GM20431 (cell line): ENCODE measurements at regions not wholly inside any gene's neighbourhood (a gene's known extent, or its start where the extent isn't known, plus 50 kb on each side); places are given as distances from the start of the nearest gene placed in this dataset.

Experiments
- in situ Hi-C: fragments of 300-500 bp; cut with MseI, MboI; formaldehyde crosslinking; loops from one replicate; pipeline ENCODE4 v1.15.0; 2020; ENCODE audit warnings: low sequenced_read_pairs; ENCODE audit not compliant: unreplicated experiment

DNA sequence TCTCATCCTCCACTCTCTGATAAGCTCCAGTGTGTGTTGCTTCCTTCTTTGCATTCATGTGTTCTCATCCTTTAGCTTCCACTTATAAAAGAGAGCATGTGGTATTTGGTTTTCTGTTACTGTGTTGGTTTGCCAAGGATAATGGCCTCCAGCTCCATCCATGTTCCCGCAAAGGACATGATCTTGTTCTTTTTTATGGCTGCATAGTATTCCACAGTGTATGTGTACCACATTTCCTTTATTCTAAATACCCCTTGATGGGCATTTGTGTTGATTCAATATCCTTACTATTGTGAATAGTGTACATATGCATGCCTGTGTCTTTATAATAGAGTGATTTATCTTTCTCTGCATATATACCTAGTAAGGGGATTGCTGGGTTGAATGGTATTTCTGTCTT is 155.1 kb downstream of the DCK start:
- in situ Hi-C loops, result no loop called here

DNA sequence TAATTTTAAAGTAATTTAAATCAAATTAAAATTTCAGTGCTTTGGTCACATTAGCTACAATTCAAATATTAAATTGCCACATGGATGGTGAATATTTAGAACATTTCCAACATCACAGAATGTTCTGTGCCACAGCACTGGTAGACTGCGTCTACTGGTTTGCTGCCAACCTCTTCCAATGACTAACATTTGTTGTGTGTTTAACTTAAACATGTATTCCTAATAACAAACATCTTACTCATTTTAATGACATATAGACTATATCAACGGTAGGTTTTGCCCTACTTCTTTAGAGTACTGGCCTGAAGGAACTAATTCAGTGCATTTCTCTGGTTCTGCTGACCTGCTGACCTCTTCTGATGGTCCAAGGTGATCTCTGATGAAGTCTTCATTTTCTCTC is 157.6 kb downstream of the DCK start:
- in situ Hi-C loops, result no loop called here

DNA sequence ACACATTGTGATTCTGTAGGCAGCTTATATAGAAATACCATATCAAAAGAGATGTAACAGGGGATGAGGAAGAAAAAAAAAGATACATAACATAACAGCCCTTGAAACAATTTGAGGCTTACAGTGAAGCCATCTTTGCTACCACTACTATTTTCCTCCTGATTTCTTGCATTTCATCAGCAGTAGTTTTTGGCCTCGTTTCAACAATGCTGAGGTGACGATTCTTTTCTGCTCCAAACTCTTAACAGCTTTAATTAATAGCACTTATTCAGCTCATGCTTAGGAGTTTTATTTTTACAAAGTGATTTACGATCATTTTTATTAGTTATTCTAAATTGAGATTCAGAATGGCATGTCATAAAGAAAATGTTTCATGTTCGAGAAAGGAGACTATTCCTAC is 163.2 kb downstream of the DCK start:
- in situ Hi-C loops, result no loop called here

DNA sequence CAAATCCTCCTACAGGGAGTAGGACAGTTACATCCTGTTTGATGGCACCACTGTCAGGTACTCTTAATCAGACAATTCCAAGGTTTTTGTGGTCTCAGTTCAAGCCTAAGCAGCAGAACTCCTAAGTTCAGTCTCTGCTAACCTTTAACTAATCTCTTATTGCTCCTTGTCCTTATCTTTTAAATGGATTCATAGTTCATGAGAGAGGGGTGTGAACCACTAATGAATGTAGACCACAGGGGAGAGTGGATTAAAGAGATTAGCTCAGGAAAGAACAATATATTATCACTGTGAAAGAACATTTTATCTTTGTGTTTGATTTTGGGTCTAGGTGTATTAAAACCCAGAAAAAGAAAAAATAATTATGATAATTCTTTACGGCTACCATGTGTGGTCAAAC is 168.9 kb downstream of the DCK start:
- in situ Hi-C loops, result no loop called here

DNA sequence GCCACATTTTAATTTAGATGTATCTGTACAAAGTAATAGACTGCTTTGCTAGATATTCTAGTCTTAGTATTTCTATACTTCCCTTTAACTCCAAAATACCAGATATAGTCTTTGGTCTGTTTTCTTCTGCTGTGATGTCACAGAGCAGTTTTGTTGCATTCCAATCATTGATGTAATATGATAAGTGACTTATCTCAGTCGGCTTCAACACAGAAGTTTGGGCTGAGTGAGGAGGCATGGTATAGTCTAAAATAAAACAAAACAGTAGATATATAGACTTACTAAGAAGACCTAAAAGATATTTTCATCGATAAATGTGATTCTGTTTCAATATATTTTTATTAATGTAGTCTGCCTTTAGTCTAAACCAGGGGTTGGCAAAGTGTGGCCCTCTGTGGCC is 169.9 kb downstream of the DCK start:
- in situ Hi-C loops, result no loop called here

DNA sequence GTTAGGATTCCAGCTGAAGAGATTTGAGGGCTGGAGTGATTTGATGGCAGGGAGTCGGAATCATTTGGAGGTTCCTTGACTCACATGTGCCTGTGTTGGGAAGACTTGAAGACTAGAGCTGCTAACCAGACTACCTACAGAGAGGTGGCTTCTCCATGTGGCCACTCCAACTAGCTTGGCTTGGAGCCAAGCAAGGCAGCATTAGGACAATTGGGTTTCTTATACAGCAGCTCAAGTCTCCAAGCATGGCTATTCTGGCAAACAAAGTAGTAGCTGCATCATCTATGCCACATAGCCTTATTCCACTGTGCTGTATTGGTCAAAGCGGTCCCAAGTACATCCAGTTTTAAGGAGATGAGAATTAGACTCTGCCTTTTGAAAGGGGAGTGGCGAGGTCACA is 171.7 kb upstream of the SLC4A4 start:
- in situ Hi-C loops, result no loop called here

DNA sequence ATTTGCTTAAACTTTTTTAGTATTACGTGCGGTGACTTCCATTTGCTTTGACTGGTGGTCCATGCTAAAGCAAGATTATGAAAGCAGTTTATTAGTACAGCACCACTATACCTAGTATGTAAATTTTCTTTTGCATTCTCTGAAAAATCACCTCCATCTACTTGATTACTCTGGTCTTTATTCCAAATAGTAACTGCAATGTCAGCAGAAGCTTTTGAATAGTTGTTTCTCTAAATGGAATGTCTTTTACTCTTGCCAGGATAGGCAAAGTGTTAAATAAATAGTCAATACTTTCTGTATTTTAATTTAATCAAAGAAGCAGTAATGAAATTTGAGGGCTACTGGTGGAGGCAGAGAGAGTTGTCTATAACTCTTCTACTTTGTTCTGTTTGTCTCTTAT is 167.2 kb upstream of the SLC4A4 start:
- in situ Hi-C loops, result no loop called here

DNA sequence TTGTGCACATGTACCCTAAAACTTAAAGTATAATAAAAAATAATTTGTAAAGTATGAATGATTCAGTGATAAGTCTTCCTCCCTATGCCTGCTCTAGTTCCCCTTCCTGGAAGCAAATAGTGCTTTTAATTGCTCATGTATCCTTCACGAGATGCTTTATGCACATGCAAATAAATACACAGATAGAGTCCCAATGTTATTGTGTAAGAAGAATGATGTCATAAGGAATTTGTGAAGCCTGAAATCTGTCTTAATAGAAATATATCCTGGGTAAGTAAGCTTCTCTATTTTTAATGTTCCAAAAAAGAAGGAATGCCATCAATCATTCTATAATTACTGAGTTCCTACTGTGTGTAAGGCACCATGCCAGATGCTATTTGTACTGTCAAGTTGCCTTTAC is 157.5 kb upstream of the SLC4A4 start:
- in situ Hi-C loops, result loop anchor here (25.0 kb wide), 1 partner anchor 531 kb away; no protein-coding TSS in a partner anchor

DNA sequence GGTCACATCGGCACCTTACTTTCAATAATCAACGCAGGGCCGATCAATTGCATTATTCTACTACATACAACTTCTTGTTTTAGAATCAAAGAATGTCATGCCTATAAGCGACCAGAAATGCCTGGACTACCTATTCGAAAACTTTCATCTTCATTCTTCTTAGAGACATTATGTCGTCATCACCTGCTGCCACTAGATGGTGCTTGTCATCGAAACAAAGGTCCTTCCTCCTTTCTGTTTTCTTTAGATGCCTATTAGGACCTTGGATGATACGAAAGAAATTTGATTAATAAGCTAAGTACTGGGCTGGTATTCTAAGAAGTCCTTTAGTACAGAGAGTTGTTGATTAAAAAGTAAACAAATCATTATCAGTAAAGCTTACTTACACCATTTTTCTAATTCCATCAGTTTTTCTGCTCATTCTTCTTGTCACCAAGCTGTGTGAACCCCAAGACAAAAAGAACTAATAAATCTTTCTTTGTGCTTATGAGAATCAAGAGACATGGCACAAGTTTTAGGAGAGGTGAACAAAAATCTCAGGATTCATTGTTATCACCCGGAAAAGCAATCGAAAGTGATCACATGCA is 154.5 kb upstream of the SLC4A4 start:
- in situ Hi-C loops, result loop anchor here (25.0 kb wide), 1 partner anchor 528 kb away; no protein-coding TSS in a partner anchor

DNA sequence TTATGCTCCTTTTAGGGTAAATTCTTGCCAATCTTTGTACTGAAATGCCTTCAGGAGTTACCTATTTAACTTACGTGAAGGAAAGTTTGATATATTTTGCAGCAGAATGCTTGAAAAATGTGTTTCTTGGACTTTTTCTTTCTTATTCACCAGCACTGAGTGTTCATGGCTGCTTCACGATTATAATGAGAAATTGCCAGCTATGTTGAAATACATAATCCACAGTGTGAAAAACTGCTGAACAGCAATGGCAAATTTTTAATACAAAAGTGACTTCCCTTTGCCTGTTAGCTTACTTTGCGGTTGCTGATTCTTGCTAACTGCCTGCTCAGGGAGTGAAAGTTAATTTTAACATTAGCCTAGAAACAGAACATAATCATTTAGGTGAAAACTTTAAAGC is 153.8 kb upstream of the SLC4A4 start:
- in situ Hi-C loops, result loop anchor here (25.0 kb wide), 1 partner anchor 527 kb away; no protein-coding TSS in a partner anchor

DNA sequence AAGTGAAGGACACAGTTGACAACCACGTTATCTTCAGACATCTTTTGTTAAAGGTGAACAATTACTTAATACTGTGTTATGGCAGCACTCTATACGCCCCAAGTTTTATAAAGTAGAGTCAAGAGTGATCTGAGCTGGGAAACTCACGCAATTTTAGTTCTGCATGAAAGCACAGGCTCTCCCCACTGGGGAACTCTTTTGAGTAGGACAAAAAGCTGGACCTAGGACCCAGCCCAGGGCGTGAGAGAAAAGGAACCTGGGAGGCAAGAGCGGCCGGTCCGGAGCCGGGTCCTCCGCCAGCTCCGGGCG is 152.6 kb upstream of the SLC4A4 start:
- in situ Hi-C loops, result loop anchor here (25.0 kb wide), 1 partner anchor 526 kb away; no protein-coding TSS in a partner anchor

DNA sequence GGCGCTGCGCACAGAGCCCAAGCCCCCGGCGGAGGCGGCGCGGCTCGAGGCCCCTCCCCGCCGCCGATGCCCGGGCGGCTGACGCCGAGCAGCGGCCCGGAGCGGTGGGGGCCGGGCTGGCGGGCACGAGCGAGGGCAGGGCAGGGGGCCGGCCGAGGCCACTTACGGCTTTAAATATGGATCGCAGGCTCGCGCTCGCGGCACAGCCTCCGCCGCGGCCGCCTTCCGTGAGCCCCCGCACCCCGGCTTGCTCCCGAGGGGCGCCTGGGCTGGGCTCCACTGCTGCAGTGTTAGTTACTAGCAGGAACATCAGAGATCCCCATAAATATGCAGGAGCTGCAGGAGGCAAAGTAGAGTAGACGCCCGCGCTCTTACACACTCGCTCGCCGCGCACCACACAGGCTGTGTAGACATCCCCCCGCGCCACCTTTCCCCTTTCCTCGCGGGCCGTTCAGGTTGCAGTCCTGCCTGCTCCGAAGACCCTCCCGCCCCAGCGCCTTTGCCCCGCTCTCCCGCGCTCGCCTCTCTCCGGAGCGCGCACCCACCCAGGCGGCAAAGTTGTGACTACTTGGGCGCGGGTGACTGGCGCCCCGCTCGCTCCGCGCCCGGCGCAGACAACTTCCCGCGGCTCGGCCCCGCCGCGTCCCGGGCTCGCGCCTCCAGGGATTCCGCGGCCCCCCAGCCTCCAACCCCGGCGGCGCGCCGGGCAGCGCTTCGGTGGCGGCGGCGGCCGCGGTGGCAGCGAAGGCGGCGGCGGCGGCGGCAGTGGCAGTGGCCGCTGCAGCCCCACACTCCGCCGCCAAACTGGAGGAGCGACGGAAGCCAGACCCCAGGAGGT is 152.0 kb upstream of the SLC4A4 start:
- in situ Hi-C loops, result loop anchor here (25.0 kb wide), 1 partner anchor 526 kb away; no protein-coding TSS in a partner anchor

DNA sequence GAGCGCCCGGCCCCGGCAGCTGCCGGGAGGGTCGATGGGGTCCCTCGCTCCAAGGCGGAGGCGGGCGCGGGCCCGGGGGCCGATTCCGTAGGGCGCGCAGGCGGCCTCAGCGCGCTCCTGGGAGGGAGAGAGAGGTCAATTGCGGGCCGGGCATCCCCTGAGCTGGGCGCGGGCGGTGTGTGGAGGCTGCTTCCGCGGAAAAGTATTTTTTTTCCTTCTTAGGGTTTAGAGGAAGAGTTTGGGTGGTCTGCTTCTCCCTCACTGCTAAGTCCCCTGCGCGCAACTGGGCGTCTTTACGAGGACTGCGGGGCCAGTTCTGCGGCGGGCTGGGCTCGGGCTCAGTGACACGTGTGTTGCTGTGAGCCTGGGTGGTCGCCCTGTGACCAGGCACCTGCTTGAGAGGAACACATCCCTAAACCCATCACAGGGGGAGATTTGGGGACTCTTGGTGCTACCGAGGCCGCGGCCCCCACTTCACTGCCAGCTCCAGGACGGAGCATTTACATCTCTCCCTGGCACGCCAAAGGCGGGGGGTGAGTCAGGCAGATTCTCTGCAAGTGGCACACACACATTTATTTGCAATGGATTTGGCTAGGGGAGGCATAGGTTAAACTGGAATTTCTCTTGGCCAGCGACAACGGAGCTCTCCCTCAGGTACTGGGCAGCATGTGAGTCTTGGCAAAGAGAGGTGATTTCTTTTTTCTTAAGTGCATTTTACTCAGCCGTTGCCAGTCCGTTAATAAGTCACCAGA is 151.2 kb upstream of the SLC4A4 start:
- in situ Hi-C loops, result loop anchor here (25.0 kb wide), 1 partner anchor 525 kb away; no protein-coding TSS in a partner anchor

DNA sequence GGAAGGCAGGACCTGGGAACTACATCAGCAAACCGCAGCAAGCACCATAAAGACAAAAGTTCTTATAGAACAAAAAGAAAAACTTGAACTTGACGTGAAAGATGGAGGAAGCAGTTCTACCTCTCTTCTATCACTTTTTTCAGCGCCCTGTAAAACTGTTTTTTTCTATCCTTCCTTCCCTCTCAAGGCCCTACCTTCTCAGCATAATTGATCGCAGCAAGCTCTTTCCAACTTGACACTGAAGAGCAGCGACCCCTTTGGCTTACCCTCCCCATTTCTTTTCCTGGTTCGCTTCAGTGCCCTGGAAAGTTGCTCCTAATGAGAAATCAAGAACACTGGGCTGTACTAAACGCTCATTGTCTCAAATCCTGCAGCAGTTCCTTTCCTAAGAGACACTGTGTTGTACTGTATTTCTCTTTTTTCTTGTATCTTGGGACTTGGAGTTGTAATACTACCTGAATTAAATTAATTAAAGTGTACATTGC is 150.6 kb upstream of the SLC4A4 start:
- in situ Hi-C loops, result loop anchor here (25.0 kb wide), 1 partner anchor 524 kb away; no protein-coding TSS in a partner anchor

DNA sequence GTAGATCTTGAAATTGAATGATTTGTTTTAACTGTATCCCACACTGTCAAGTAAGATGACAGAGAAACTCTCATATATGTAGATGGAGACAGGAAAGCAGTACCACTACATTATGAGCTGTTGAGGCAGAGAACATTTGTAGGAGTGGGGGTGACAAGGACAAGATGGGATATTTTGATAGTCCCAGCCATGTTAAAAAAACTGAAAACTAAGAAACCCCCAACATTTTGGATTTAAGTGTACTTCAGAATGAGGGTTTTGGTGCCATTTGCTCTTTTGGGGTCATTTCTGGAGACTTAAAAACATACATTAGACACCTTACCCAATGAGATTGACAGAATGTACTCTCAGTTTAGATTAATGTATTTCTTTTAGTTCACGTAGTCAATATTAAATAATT is 149.9 kb upstream of the SLC4A4 start:
- in situ Hi-C loops, result loop anchor here (25.0 kb wide), 1 partner anchor 523 kb away; no protein-coding TSS in a partner anchor

DNA sequence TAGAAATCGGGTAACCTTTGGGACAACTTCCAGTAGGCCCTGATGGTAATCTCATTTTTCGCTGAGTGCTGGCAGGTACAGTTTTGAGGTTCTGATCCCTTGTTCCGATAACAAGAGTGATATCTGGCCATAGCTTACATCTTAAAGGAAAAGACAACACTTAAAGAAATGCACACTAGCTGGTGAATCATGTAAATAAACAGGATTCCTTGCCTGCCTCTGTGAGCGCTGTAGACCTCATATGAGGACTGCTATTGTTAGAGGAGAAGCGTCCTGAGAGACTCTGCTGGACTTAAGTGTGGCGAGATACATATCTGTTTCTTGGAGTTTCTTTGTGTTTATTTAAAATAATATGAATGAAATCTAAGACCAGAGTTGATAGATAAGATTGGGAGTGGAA is 149.3 kb upstream of the SLC4A4 start:
- in situ Hi-C loops, result loop anchor here (25.0 kb wide), 1 partner anchor 523 kb away; no protein-coding TSS in a partner anchor

DNA sequence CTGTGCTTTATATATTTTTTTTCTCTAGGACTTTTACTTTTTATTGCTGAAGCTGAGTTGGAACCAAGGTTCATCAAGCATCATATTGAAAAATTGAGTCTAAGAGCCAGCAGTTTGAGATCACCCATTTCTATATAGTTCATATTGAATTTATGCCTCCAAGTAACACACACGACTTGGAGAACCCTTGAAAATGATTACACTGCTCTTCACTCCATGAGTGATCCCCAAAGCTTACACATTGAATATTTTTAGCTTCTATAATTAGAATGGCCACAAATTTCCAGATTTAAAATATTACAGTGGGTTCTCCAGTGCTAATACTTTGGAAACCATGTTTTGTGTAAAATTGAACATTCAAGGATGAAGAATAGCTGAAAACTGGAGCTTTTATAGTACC is 144.4 kb upstream of the SLC4A4 start:
- in situ Hi-C loops, result loop anchor here (25.0 kb wide), 1 partner anchor 518 kb away; no protein-coding TSS in a partner anchor

DNA sequence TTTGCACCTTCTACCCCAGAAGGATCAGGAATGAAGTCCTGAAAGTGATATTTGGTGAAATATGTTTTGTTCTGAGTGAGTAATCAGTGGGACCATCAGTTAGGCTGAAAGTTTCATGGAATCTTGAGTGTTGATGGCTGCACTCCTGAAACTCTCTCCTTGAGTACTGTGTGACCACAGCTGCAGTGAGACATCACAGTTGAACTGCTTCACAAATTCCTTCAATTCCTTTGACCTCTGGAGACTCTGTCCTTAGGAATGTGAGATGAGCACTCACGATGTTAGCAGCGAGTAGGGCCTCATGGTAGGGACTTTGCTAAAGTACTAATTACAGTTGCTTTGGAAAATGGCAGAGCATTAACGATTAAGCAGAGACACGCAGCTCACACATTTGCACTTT is 142.9 kb upstream of the SLC4A4 start:
- in situ Hi-C loops, result loop anchor here (25.0 kb wide), 1 partner anchor 516 kb away; no protein-coding TSS in a partner anchor

DNA sequence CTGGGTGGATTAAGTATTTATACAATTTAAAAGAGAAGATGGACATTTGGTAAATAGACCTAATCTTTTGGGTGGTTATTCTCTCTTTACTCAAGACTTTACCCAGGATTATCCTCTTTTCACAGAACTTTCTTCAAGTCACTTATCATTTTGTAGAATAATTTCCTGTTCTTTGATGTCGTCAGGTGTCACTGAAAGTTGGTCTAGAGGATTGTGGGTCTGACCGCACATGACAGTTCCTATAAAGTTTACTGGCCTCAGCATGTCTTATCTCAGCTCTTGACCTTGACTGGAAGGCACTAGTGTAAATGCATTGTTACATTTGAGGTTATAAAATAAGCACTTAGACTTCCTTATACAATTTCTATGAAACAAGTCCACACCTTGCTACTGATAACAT is 139.9 kb upstream of the SLC4A4 start:
- in situ Hi-C loops, result loop anchor here (25.0 kb wide), 1 partner anchor 513 kb away; no protein-coding TSS in a partner anchor

DNA sequence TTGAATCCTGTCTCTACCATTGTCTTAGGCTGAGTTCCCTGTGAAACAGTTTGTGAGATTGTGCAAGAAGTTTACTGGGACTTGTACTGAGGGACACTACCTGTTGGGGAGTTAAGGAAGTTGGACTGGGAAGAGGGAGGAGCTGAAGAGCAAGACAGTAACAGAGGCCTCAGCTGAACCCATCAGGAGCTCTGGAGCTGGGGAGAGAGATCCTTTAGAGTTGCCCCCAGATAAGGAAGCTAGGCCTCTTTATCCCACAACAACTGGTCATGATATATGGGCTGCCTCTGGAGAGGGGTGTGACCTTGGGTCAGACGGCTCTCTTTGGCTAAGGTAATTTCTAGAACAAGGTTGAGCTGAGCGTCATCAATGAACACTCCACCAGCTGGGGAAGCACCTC is 137.8 kb upstream of the SLC4A4 start:
- in situ Hi-C loops, result no loop called here
